ENCODE measurements at regions not wholly inside any gene's neighbourhood (a gene's known extent, or its start where the extent isn't known, plus 50 kb on each side); places are given as distances from the start of the nearest gene placed in this dataset.
"Not testable (repeated sequence)": the region's sequence is repeated elsewhere in the genome, so short reads cannot be mapped to it uniquely, and the experiment has no call there.

GRCh38 chr11:69590088-69590487 is 50.9 kb upstream of the CCND1 start:
- CTCF ChIA-PET: interaction anchor here (1.4 kb wide), 1 partner anchor 80 kb away, joined by 4 read pairs; no protein-coding TSS in a partner anchor
- H3K27ac ChIP-seq (ENCODE audit: insufficient read depth, low read length); intact Hi-C loops (cut with micrococcal nuclease); ATAC-seq (ENCODE audit: low read depth); H3K14ac ChIP-seq (replicated peaks; ENCODE audit: low read depth, low read length); H3K23ac ChIP-seq (ENCODE audit: low read depth, low read length); H2BK120ac ChIP-seq (ENCODE audit: low read depth, low read length); H3K18ac ChIP-seq (ENCODE audit: low read depth, low read length); H4K8ac ChIP-seq (ENCODE audit: low read depth in 2 of 2, low read length in 2 of 2); BruUV-seq (replicated peaks); POLR2A ChIA-PET (ENCODE audit: unreplicated experiment); H3K27me3 ChIP-seq (ENCODE audit: control insufficient read depth, insufficient read depth, low read length); H2BK15ac ChIP-seq (ENCODE audit: low read depth, low read length); in situ Hi-C loops (cut with MboI; ENCODE audit: low sequenced_read_pairs); H3K9ac ChIP-seq (ENCODE audit: low read depth, low read length); H3K4me3 ChIP-seq (ENCODE audit: insufficient read depth, low read depth, low read length); H2BK5ac ChIP-seq (ENCODE audit: low read depth, low read length, poor library complexity, severe bottlenecking); H3K4me2 ChIP-seq (ENCODE audit: low read depth, low read length); H4K5ac ChIP-seq (ENCODE audit: low read depth, low read length); H3K56ac ChIP-seq (ENCODE audit: extremely low read depth, insufficient read depth, low read length); H4K20me1 ChIP-seq (ENCODE audit: insufficient read depth, low read length); H3K79me1 ChIP-seq (ENCODE audit: low read depth in 1 of 2, low read length in 2 of 2); H2BK20ac ChIP-seq (ENCODE audit: low read depth, low read length); H2AK9ac ChIP-seq (replicated peaks; ENCODE audit: low read depth, low read length, poor library complexity); H2AK5ac ChIP-seq (ENCODE audit: low read depth, low read length); H3K4me1 ChIP-seq (ENCODE audit: control insufficient read depth, insufficient read depth, low read length); H2AFZ ChIP-seq (replicated peaks; ENCODE audit: low read length, poor library complexity); H3K9me3 ChIP-seq (ENCODE audit: control insufficient read depth, insufficient read depth, low read length); dilution Hi-C loops (cut with HindIII; ENCODE audit: low sequenced_read_pairs, unreplicated experiment); H3K9me1 ChIP-seq (ENCODE audit: insufficient read depth, low read length); DNase-seq; H3K36me3 ChIP-seq (ENCODE audit: control insufficient read depth, insufficient read depth, low read length); H4K91ac ChIP-seq (ENCODE audit: insufficient read depth, low read depth, low read length); H3K4ac ChIP-seq (ENCODE audit: low read depth, low read length): not testable (repeated sequence)
- no CpG with 5 or more reads among the region's 1 CpG for WGBS, 2 experiments (ENCODE audit: extremely low coverage in 2 of 2, insufficient read length in 1 of 2)

Measured in IMR-90 (cell line).